Cardiac fibroblast (primary cell): ENCODE measurements at regions not wholly inside any gene's neighbourhood (a gene's known extent, or its start where the extent isn't known, plus 50 kb on each side); places are given as distances from the start of the nearest gene placed in this dataset.
A peak's percentile ranks its signal among the peaks of the same experiment; 100 is the strongest.

Experiments
- DNase-seq, 2 donors: peaks; one replicate each; pipeline versions ENCODE4 v3.0.0 to v3.0.0-alpha.2; 2010; ENCODE audit warnings: low read depth in 2 of 2
- H3K4me3 ChIP-seq, 2 donors: replicated peaks in 1 of 2; 1 replicate in 1 of 2; 2 replicates in 1 of 2; pipeline ENCODE4 v1.5.1; 2011; ENCODE audit warnings: low read depth in 2 of 2, low read length in 2 of 2, mild to moderate bottlenecking in 2 of 2, moderate library complexity in 1 of 2
- TF ChIP-seq, protein P1 (sequence below): IDR thresholded peaks from one replicate; pipeline ENCODE4 v1.5.1; 2011; ENCODE audit warnings: low read depth, mild to moderate bottlenecking, low read length, inconsistent platforms

- DNase-seq = no peak
- TF ChIP-seq, protein P1, sequence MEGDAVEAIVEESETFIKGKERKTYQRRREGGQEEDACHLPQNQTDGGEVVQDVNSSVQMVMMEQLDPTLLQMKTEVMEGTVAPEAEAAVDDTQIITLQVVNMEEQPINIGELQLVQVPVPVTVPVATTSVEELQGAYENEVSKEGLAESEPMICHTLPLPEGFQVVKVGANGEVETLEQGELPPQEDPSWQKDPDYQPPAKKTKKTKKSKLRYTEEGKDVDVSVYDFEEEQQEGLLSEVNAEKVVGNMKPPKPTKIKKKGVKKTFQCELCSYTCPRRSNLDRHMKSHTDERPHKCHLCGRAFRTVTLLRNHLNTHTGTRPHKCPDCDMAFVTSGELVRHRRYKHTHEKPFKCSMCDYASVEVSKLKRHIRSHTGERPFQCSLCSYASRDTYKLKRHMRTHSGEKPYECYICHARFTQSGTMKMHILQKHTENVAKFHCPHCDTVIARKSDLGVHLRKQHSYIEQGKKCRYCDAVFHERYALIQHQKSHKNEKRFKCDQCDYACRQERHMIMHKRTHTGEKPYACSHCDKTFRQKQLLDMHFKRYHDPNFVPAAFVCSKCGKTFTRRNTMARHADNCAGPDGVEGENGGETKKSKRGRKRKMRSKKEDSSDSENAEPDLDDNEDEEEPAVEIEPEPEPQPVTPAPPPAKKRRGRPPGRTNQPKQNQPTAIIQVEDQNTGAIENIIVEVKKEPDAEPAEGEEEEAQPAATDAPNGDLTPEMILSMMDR = no peak
- H3K4me3 ChIP-seq = no peak overlapping the region
These were observed 119.3 kb upstream of the PLPPR5 start for GRCh38 chr1:99123936-99124335.

DNA sequence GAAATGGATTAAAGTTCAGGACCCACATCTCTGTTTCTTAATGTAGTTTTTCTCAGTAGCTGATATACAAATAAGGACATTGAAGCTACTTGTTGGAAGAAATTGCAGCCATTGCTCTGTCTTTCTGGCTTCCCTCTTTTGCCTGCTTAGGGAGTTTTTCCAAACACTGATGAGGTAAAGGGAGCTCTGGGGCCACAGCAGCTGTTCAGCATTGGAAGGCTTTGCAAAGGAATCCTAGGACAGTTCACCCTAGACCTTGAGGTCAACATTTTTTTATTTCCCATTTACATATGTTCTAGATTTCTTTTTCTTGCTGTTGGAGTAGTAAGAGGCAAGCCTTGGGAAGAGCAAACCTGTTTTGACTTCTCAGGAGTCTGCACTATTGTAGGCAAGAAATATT is 126.9 kb upstream of the PLPPR5 start:
- TF ChIP-seq, protein P1 = no peak
- no peak for DNase-seq
- no peak overlapping the region for H3K4me3 ChIP-seq

GRCh38 chr1:99133756-99134500 is 129.3 kb upstream of the PLPPR5 start:
- TF ChIP-seq, protein P1 = no peak
- H3K4me3 ChIP-seq = no peak overlapping the region
- DNase-seq = peak in 1 of 2 donors; percentile 9

GRCh38 chr1:99137554-99138206 is 126.6 kb upstream of the PLPPR4 start:
- no peak for DNase-seq
- no peak overlapping the region for H3K4me3 ChIP-seq
- TF ChIP-seq, protein P1 = no peak

DNA sequence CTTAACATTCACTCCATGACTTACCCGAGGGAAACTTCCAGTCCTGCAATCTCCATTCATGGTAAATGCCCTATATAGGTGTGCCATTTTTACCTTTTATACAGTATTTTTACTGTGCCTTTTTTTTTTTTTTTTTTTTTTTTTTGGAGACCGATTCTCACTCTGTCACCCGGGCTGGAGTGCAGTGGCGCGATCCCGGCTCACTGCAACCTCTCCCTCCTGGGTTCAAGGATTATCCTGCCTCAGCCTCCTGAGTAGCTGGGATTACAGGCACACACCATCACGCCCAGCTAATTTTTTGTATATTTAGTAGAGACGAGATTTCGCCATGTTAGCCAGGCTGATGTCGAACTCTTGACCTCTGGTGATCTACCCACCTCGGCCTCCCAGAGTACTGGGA is 124.4 kb upstream of the PLPPR4 start:
- TF ChIP-seq, protein P1 = no peak
- no peak for DNase-seq
- H3K4me3 ChIP-seq = no peak overlapping the region

DNA sequence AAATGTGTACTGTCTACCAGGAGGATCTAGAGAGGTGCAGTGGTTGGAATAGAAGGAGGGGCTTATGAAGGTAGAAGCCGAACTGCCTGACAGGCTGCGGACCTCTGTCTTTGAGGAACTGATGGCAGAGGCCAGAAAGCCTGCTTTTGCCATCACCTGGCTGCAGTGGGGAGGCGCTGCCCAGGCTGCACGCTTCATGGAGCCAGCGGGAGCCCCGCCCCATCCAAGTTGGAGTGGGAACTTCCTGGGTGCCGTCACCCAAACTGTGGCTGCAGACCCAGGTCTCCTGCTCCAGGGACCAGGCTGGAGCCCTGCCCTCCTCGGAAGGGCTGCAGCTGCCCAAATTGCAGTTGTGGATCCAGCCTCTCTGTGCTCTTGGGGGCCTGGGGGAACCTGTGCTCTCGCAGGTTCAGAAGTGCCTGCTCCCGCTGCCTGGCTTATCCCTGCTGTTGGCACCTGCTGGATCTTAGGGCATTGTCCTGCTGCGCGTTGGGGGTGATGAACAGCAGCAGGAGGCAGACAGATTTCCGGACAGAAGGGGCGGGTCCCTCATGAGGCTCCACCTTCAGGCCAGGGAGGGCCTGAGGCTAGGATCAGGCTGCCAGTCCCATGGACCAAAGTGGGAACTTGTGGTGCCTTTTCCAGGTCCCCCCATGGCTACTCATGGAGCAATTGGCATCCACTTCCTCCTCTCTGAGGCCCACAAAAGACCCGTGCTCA is 118.0 kb upstream of the PLPPR4 start:
- TF ChIP-seq, protein P1 = no peak
- no peak overlapping the region for H3K4me3 ChIP-seq
- DNase-seq = no peak
